K562 (cell line): ENCODE measurements at regions not wholly inside any gene's neighbourhood (a gene's known extent, or its start where the extent isn't known, plus 50 kb on each side); places are given as distances from the start of the nearest gene placed in this dataset.

Experiments used
- ATAC-seq: fragments of 200-7000 bp; cut with Tn5 transposase; 3 replicates; pipeline ENCODE4 v1.9.1; 2020; ENCODE audit warnings: moderate library complexity
- BruUV-seq: library from RNA; stranded (reverse); fragments of 400-500 nt; replicated peaks from 2 replicates; lab custom pipeline; 2021; lab: Mats Ljungman, UMichigan
- CTCF ChIA-PET: fragments of 300-600 bp; formaldehyde crosslinking; extraction: SDS; loops from one replicate; lab custom pipeline; 2021; ENCODE audit warnings: low intra/inter-chr PET ratio; lab: Yijun Ruan, JAX
- POLR2A ChIA-PET: fragments of 300-600, 350-650 bp; sonication (Branson Sonifier 250); formaldehyde crosslinking; extraction: SDS; loops from one replicate; lab custom pipeline; 2021; ENCODE audit warnings: antibody characterized with exemption, inconsistent platforms; lab: Yijun Ruan, JAX
- DNase-seq, 4 experiments: peaks; one replicate each; pipeline versions ENCODE4 v3.0.0 to v3.0.0-alpha.2; 2011 to 2018; ENCODE audit warnings: low spot score in 3 of 4, mixed read lengths in 3 of 4; ENCODE audit errors: extremely low read depth in 1 of 4
- FAIRE-seq: peaks from 2 replicates; lab custom pipeline; 2011; peaks lifted over from hg19 to GRCh38; lab: Jason Lieb, UNC
- H2AFZ ChIP-seq: 2 replicates; pipeline ENCODE4 v1.6.0; 2011; ENCODE audit warnings: low read depth, low read length, control low read depth, inconsistent platforms
- H3K27ac ChIP-seq: fragments of 200-600 bp; 3 replicates; pipeline ENCODE4 v1.8.0; 2011; ENCODE audit warnings: low read depth, mild to moderate bottlenecking, control low read depth, inconsistent platforms, low read length, moderate library complexity, mixed read lengths; ENCODE audit errors: extremely low read depth
- H3K27me3 ChIP-seq, 2 experiments: fragments of 300-600 bp in 1 of 2; 2 replicates in 1 of 2; 3 replicates in 1 of 2; pipeline versions ENCODE4 v1.6.0 to v1.8.0; 2011; ENCODE audit warnings: inconsistent platforms in 2 of 2, low read length in 2 of 2, mild to moderate bottlenecking in 1 of 2, mixed read lengths in 1 of 2, moderate library complexity in 1 of 2; ENCODE audit not compliant: control insufficient read depth in 2 of 2, insufficient read depth in 2 of 2
- H3K36me3 ChIP-seq: fragments of 300-600 bp; 3 replicates; pipeline ENCODE4 v1.8.0; 2011; ENCODE audit warnings: mild to moderate bottlenecking, low read length, inconsistent platforms; ENCODE audit not compliant: control insufficient read depth, insufficient read depth
- H3K4me1 ChIP-seq, 2 experiments: fragments of 200-600 bp in 1 of 2; replicated peaks in 1 of 2; 2 replicates in 1 of 2; 3 replicates in 1 of 2; pipeline versions ENCODE4 v1.5.1 to v1.8.0; 2011; ENCODE audit warnings: inconsistent platforms in 2 of 2, low read length in 2 of 2, mild to moderate bottlenecking in 1 of 2, mixed read lengths in 1 of 2, moderate library complexity in 1 of 2; ENCODE audit not compliant: control insufficient read depth in 2 of 2, insufficient read depth in 2 of 2
- H3K4me2 ChIP-seq: 2 replicates; pipeline ENCODE4 v1.6.1; 2011; ENCODE audit warnings: low read length, control low read depth, inconsistent platforms, mixed read lengths; ENCODE audit not compliant: insufficient read depth
- H3K4me3 ChIP-seq: fragments of 200-600 bp; sonication (generic), shearing (Covaris generic); 2 replicates; pipeline ENCODE4 v1.5.1; 2016; ENCODE audit warnings: control low read depth, inconsistent platforms
- H3K79me2 ChIP-seq: fragments of 200-600 bp; 3 replicates; pipeline ENCODE4 v1.8.0; 2011; ENCODE audit warnings: low read length, inconsistent platforms; ENCODE audit not compliant: control insufficient read depth, insufficient read depth
- H3K9ac ChIP-seq, 2 experiments: 2 replicates each; pipeline versions ENCODE4 v1.6.0 to v1.6.1; 2011; ENCODE audit warnings: low read depth in 2 of 2, low read length in 2 of 2, control low read depth in 1 of 2, inconsistent platforms in 1 of 2, mild to moderate bottlenecking in 1 of 2, mixed read lengths in 1 of 2; ENCODE audit not compliant: insufficient read depth in 1 of 2
- H3K9me1 ChIP-seq: one replicate; pipeline ENCODE4 v1.6.0; 2011; ENCODE audit warnings: inconsistent platforms, mild to moderate bottlenecking, low read length, moderate library complexity; ENCODE audit not compliant: control insufficient read depth, insufficient read depth
- H3K9me3 ChIP-seq: replicated peaks from 2 replicates; pipeline ENCODE4 v1.5.1; 2011; ENCODE audit warnings: low read depth, low read length, inconsistent platforms; ENCODE audit not compliant: control insufficient read depth, insufficient read depth
- H4K20me1 ChIP-seq: replicated peaks from 2 replicates; pipeline ENCODE4 v1.6.1; 2011; ENCODE audit warnings: low read length, inconsistent platforms, mixed read lengths; ENCODE audit not compliant: control insufficient read depth, insufficient read depth
- ARID1B ChIP-seq: fragments of 450-650 bp; IDR thresholded peaks from 2 replicates; pipeline ENCODE4 v1.6.1; 2016; ENCODE audit warnings: antibody characterized with exemption, mild to moderate bottlenecking, inconsistent platforms
- CBFA2T2 ChIP-seq: fragments of 450-650 bp; conservative IDR thresholded peaks from 2 replicates; pipeline ENCODE4 v1.6.1; 2017; ENCODE audit warnings: mild to moderate bottlenecking
- CBFA2T3 ChIP-seq: fragments of 450-650 bp; IDR thresholded peaks from 2 replicates; pipeline ENCODE4 v1.6.1; 2017
- FOSL1 ChIP-seq: fragments of 200-800 bp; sonication (Bioruptor generic); conservative IDR thresholded peaks from 2 replicates; pipeline ENCODE4 v1.6.1; 2016; ENCODE audit warnings: missing genetic modification characterization, missing compliant biosample characterization
- FOXK2 ChIP-seq, 2 experiments: fragments of 450-650 bp; IDR thresholded peaks in 1 of 2; conservative IDR thresholded peaks in 1 of 2; 2 replicates each; pipeline ENCODE4 v1.6.1; 2016; ENCODE audit warnings: low read depth in 2 of 2, mild to moderate bottlenecking in 1 of 2
- JUND ChIP-seq, 2 experiments: IDR thresholded peaks; 2 replicates in 1 of 2; 3 replicates in 1 of 2; pipeline ENCODE4 v1.6.1; 2011; ENCODE audit warnings: borderline replicate concordance in 2 of 2, low read depth in 2 of 2, low read length in 2 of 2, improper control_type of control experiment in 1 of 2, missing biosample characterization in 1 of 2, missing genetic modification characterization in 1 of 2, missing genetic modification reagents in 1 of 2
- MAFG ChIP-seq: fragments of 450-650 bp; conservative IDR thresholded peaks from 2 replicates; pipeline ENCODE4 v1.6.1; 2016; ENCODE audit warnings: missing genetic modification characterization, missing compliant biosample characterization
- MTA1 ChIP-seq: fragments of 450-650 bp; IDR thresholded peaks from 2 replicates; pipeline ENCODE4 v1.6.1; 2017; ENCODE audit warnings: borderline replicate concordance
- RCOR1 ChIP-seq, 2 experiments: IDR thresholded peaks; 2 replicates each; pipeline ENCODE4 v1.6.1; 2012; ENCODE audit warnings: low read depth in 2 of 2, low read length in 2 of 2, borderline replicate concordance in 1 of 2, improper control_type of control experiment in 1 of 2
- SIX5 ChIP-seq, 2 experiments: IDR thresholded peaks; 2 replicates each; pipeline ENCODE4 v1.6.1; 2011; ENCODE audit warnings: low read length in 2 of 2, borderline replicate concordance in 1 of 2, low read depth in 1 of 2, mild to moderate bottlenecking in 1 of 2, moderate library complexity in 1 of 2; ENCODE audit not compliant: insufficient read depth in 1 of 2
- TCF3 ChIP-seq: sonication (generic); formaldehyde crosslinking; IDR thresholded peaks from 2 replicates; pipeline ENCODE4 v1.4.0; 2020; ENCODE audit warnings: mild to moderate bottlenecking, missing genetic modification reagents
- TRIM25 ChIP-seq: fragments of 450-650 bp; IDR thresholded peaks from 2 replicates; pipeline ENCODE4 v1.7.0; 2016; ENCODE audit warnings: borderline replicate concordance
- VEZF1 ChIP-seq: fragments of 200-800 bp; sonication (Bioruptor generic); IDR thresholded peaks from 2 replicates; pipeline ENCODE4 v1.6.1; 2017; ENCODE audit warnings: missing genetic modification characterization, missing compliant biosample characterization
- XRCC5 ChIP-seq: fragments of 200-400 bp; formaldehyde crosslinking; IDR thresholded peaks from 2 replicates; pipeline ENCODE4 v1.6.1; 2017; ENCODE audit warnings: low read depth, mild to moderate bottlenecking, low read length
- ZNF740 ChIP-seq, 3 experiments: fragments of 200-800 bp in 1 of 3; sonication (Bioruptor generic) in 1 of 3; sonication (generic) in 1 of 3; formaldehyde crosslinking in 1 of 3; IDR thresholded peaks; 2 replicates each; pipeline versions ENCODE4 v1.6.1 to v1.8.0; 2016 to 2022; ENCODE audit warnings: mild to moderate bottlenecking in 2 of 3, missing compliant biosample characterization in 2 of 3, missing genetic modification characterization in 2 of 3, missing genetic modification reagents in 1 of 3
- WGBS: fragments of 100-300 bp; shearing (Covaris generic); methylation state at CpG from one replicate; pipeline ENCODE4 v1.1.6; 2016; ENCODE audit warnings: low coverage, mixed read lengths; ENCODE audit not compliant: insufficient coverage; ENCODE audit errors: missing lambda C conversion rate; 5-methylcytosine and 5-hydroxymethylcytosine counted together
- in situ Hi-C: fragments of 300-500 bp; cut with MboI; formaldehyde crosslinking; loops from 4 replicates; pipeline ENCODE4 v1.15.0; 2018; ENCODE audit warnings: inconsistent platforms, mixed read lengths
- intact Hi-C: fragments of 100-400 bp; cut with micrococcal nuclease; formaldehyde crosslinking; loops from 2 replicates; pipeline ENCODE4 v1.14.2; 2022

GRCh38 chr12:126781593-126781992 lies 1485.4 kb upstream of the TMEM132C start:
- no peak overlapping the region for H2AFZ ChIP-seq
- no peaks in the 10 kb centered on the region; a peak in 1 of 5 replicates for H3K4me1 ChIP-seq
- POLR2A ChIA-PET: interaction anchor here (0.7 kb wide), 1 partner anchor 114 kb away, joined by 3 read pairs; no protein-coding TSS in a partner anchor
- no peak overlapping the region for H3K9ac ChIP-seq
- CTCF ChIA-PET: no interaction called here
- FAIRE-seq (no peak), ATAC-seq (peak; percentile 44; the same call in 1 of the 3 replicates), DNase-seq (peak in 2 of 4 experiments; percentile 16 to 24)
- H3K27ac ChIP-seq: no peak overlapping the region
- H3K36me3 ChIP-seq: no peaks in the 10 kb centered on the region
- no peaks in the 10 kb centered on the region; a peak in 2 of 5 replicates for H3K27me3 ChIP-seq
- H3K9me3 ChIP-seq: no peaks in the 10 kb centered on the region
- H3K4me3 ChIP-seq: no peak overlapping the region
- in situ Hi-C loops: no loop called here
- WGBS: 0% methylated on average over 2 of the region's 3 CpGs
- intact Hi-C loops: no loop called here
- BruUV-seq: no TSS peak
- no peaks in the 10 kb centered on the region for H4K20me1 ChIP-seq
- no peaks in the 10 kb centered on the region for H3K79me2 ChIP-seq
- H3K9me1 ChIP-seq: no peaks in the 10 kb centered on the region
- H3K4me2 ChIP-seq: no peak overlapping the region
- TF ChIP-seq FOXK2 (conservative IDR thresholded peaks at IDR 0.05 in 1 of 2, IDR thresholded peaks at IDR 0.05 in 1 of 2; ENCODE audit: low read depth in 2 of 2): peak in 1 of 2 experiments; percentile 62; a peak in 1 of 4 replicates
- peak; percentile 52 for TF ChIP-seq TCF3 (CRISPR knock-in tag)
- TF ChIP-seq XRCC5: no peak
- TF ChIP-seq FOSL1 (tag): peak; percentile 59
- TF ChIP-seq RCOR1 (IDR thresholded peaks at IDR 0.05; ENCODE audit: borderline replicate concordance in 1 of 2, low read depth in 2 of 2, low read length in 2 of 2): 0 out of 4 replicates have a peak, but pooled peaks of 1 of the 2 experiments have one; percentile 9
- peak; percentile 29; the same call in 1 of the 2 replicates for TF ChIP-seq CBFA2T2
- TF ChIP-seq SIX5 (IDR thresholded peaks at IDR 0.05; ENCODE audit: borderline replicate concordance in 1 of 2, insufficient read depth in 1 of 2, low read depth in 1 of 2, low read length in 2 of 2): no peak
- peak; percentile 53 for TF ChIP-seq CBFA2T3
- peak; percentile 36; the same call in 1 of the 2 replicates for TF ChIP-seq MAFG (tag)
- TF ChIP-seq TRIM25: no peak
- TF ChIP-seq ARID1B: peak; percentile 62
- no peak for TF ChIP-seq ZNF740 (CRISPR knock-in tag; IDR thresholded peaks at IDR 0.05)
- peak in 1 of 2 experiments; percentile 72; a peak in 2 of 4 replicates for TF ChIP-seq ZNF740 (tag; IDR thresholded peaks at IDR 0.05)
- TF ChIP-seq JUND (IDR thresholded peaks at IDR 0.05; ENCODE audit: borderline replicate concordance, low read depth, low read length): 0 out of 2 replicates have a peak, but pooled peaks have one; percentile 29
- no peak for TF ChIP-seq JUND (tag; IDR thresholded peaks at IDR 0.05; ENCODE audit: borderline replicate concordance, low read depth, low read length)
- no peak for TF ChIP-seq MTA1
- TF ChIP-seq VEZF1 (CRISPR knock-in tag): peak; percentile 67
